ENCODE measurements at regions not wholly inside any gene's neighbourhood (a gene's known extent, or its start where the extent isn't known, plus 50 kb on each side); places are given as distances from the start of the nearest gene placed in this dataset.

GRCh38 chr2:228401065-228401912, 219.8 kb upstream of the SPHKAP start:
- no peak overlapping the region for H3K9ac ChIP-seq
- 85 to 91% methylated on average over 3 of the region's 3 CpGs for WGBS, 2 experiments (ENCODE audit: low coverage in 1 of 2, low lambda C conversion rate in 2 of 2, missing lambda C conversion rate in 2 of 2)
- H3K79me2 ChIP-seq (ENCODE audit: insufficient read depth): no peaks in the 10 kb centered on the region
- no peak overlapping the region for H3K4me3 ChIP-seq
- H3K9me2 ChIP-seq (ENCODE audit: insufficient read depth): no peaks in the 10 kb centered on the region
- no peaks in the 10 kb centered on the region for H3K9me3 ChIP-seq (ENCODE audit: low read depth)
- H3K36me3 ChIP-seq (ENCODE audit: low read depth): no peaks in the 10 kb centered on the region
- in situ Hi-C loops (cut with MboI): no loop called here
- DNase-seq: no peak
- no peaks in the 10 kb centered on the region for H4K20me1 ChIP-seq (ENCODE audit: insufficient read depth)
- no peaks in the 10 kb centered on the region for H3K27me3 ChIP-seq (replicated peaks; ENCODE audit: insufficient read depth)
- H3K4me2 ChIP-seq (ENCODE audit: unreplicated experiment): no peak overlapping the region
- TF ChIP-seq EZH2 (IDR thresholded peaks at IDR 0.05; ENCODE audit: insufficient read depth, poor library complexity, severe bottlenecking): no peak
- no peak for TF ChIP-seq EZH2phosphoT487 (IDR thresholded peaks at IDR 0.05; ENCODE audit: insufficient read depth, low read depth)
- H3K27ac ChIP-seq: no peak overlapping the region
- no peaks in the 10 kb centered on the region for H3K4me1 ChIP-seq (ENCODE audit: insufficient read depth)
- no peak overlapping the region for H2AFZ ChIP-seq
- H3F3A ChIP-seq (ENCODE audit: insufficient read depth): no peaks in the 10 kb centered on the region

DNA sequence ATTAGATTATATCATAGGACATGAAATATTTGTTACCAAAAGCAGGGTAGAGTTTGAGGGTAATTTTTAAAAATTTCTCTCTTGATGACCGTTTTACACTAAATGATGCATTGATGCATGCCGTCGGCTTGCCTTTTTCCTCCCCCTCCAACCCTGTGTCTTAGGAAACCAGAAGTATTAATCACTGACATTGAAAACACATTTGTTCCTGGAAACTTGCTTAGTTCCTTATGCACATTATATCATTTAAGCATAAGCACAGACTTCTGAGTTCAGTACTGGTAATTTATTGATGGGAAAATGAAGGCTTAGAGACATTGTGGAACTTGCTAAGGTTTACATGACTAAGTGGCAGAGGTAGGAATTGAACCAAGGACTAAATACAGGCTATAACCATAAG, 206.3 kb upstream of the SPHKAP start:
- H3F3A ChIP-seq (ENCODE audit: insufficient read depth): no peaks in the 10 kb centered on the region
- no peak overlapping the region for H3K9ac ChIP-seq
- no peaks in the 10 kb centered on the region for H3K4me1 ChIP-seq (ENCODE audit: insufficient read depth)
- WGBS, 2 experiments (ENCODE audit: low coverage in 1 of 2, low lambda C conversion rate in 2 of 2, missing lambda C conversion rate in 2 of 2): 7 to 8% methylated on average over 3 of the region's 3 CpGs
- no peaks in the 10 kb centered on the region for H3K79me2 ChIP-seq (ENCODE audit: insufficient read depth)
- no peak overlapping the region for H3K4me2 ChIP-seq (ENCODE audit: unreplicated experiment)
- in situ Hi-C loops (cut with MboI): no loop called here
- H3K27me3 ChIP-seq (replicated peaks; ENCODE audit: insufficient read depth): no peaks in the 10 kb centered on the region
- H3K27ac ChIP-seq: no peak overlapping the region
- no peak overlapping the region for H2AFZ ChIP-seq
- H4K20me1 ChIP-seq (ENCODE audit: insufficient read depth): no peaks in the 10 kb centered on the region
- H3K36me3 ChIP-seq (ENCODE audit: low read depth): no peaks in the 10 kb centered on the region
- H3K9me3 ChIP-seq (ENCODE audit: low read depth): no peaks in the 10 kb centered on the region
- no peak for DNase-seq
- no peak overlapping the region for H3K4me3 ChIP-seq
- TF ChIP-seq EZH2 (IDR thresholded peaks at IDR 0.05; ENCODE audit: insufficient read depth, poor library complexity, severe bottlenecking): no peak
- no peak for TF ChIP-seq EZH2phosphoT487 (IDR thresholded peaks at IDR 0.05; ENCODE audit: insufficient read depth, low read depth)
- no peaks in the 10 kb centered on the region for H3K9me2 ChIP-seq (ENCODE audit: insufficient read depth)

DNA sequence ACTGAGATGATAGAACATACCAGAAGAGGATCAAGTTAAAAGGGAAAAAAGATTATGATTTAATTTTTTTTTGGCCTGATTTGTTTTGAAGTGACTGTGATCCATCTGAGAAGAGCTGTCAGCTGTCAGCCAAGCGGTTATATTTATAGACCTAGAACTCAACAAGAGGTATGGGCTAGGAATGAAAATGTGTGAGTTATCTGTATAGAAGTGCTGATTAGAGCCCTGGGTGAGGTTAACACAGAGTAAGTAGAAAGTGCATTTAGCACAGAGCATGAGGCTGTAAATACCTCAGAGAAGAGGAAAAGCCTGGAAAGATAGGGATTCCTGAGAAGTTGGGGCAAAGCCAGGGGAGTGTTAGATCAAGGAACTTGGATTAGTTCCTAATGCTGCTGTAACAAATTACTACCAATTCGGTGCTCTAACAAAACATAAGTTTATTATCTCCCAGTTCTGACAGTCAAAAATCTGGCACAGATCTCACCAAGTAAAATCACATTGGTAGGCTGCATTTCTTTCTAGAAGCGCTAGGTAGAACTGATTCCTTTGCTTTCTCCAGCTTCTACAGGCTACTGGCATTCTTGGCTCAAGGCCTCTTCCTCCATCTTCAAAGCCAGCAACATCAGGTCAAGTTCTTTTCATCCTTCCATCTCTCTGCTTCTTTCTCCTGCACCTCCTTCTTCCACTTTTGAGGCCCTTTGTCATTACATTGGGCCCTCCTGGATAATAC, 197.4 kb upstream of the SPHKAP start:
- no peak for TF ChIP-seq EZH2 (IDR thresholded peaks at IDR 0.05; ENCODE audit: insufficient read depth, poor library complexity, severe bottlenecking)
- no peak for TF ChIP-seq EZH2phosphoT487 (IDR thresholded peaks at IDR 0.05; ENCODE audit: insufficient read depth, low read depth)
- H2AFZ ChIP-seq: no peak overlapping the region
- in situ Hi-C loops (cut with MboI): no loop called here

GRCh38 chr2:228378233-228378632, 196.7 kb upstream of the SPHKAP start:
- 43 to 53% methylated on average over 2 of the region's 2 CpGs for WGBS, 2 experiments (ENCODE audit: low coverage in 1 of 2, low lambda C conversion rate in 2 of 2, missing lambda C conversion rate in 2 of 2)

More for the DNA sequence above, 197.4 kb upstream of the SPHKAP start:
- Histone ChIP-seq H3K9me3 (ENCODE audit: low read depth) (no peaks in the 10 kb centered on the region), H3K4me2 (ENCODE audit: unreplicated experiment) (no peak overlapping the region), H3K4me3 (no peak overlapping the region), H3K36me3 (ENCODE audit: low read depth) (no peaks in the 10 kb centered on the region), H3K4me1 (ENCODE audit: insufficient read depth) (no peaks in the 10 kb centered on the region), H3K27me3 (replicated peaks; ENCODE audit: insufficient read depth) (no peaks in the 10 kb centered on the region), H3K9me2 (ENCODE audit: insufficient read depth) (no peaks in the 10 kb centered on the region), H3K79me2 (ENCODE audit: insufficient read depth) (no peaks in the 10 kb centered on the region), H4K20me1 (ENCODE audit: insufficient read depth) (no peaks in the 10 kb centered on the region), H3K27ac (no peak overlapping the region), H3F3A (ENCODE audit: insufficient read depth) (no peaks in the 10 kb centered on the region), H3K9ac (no peak overlapping the region)
- 63 to 64% methylated on average over 3 of the region's 3 CpGs for WGBS, 2 experiments (ENCODE audit: low coverage in 1 of 2, low lambda C conversion rate in 2 of 2, missing lambda C conversion rate in 2 of 2)
- no peak for DNase-seq

More at GRCh38 chr2:228378233-228378632, 196.7 kb upstream of the SPHKAP start:
- Histone ChIP-seq H3K27me3 (replicated peaks; ENCODE audit: insufficient read depth) (no peaks in the 10 kb centered on the region), H3K36me3 (ENCODE audit: low read depth) (no peaks in the 10 kb centered on the region), H3K9me3 (ENCODE audit: low read depth) (no peaks in the 10 kb centered on the region), H4K20me1 (ENCODE audit: insufficient read depth) (no peaks in the 10 kb centered on the region), H3K9ac (no peak overlapping the region), H3F3A (ENCODE audit: insufficient read depth) (no peaks in the 10 kb centered on the region), H3K9me2 (ENCODE audit: insufficient read depth) (no peaks in the 10 kb centered on the region), H3K79me2 (ENCODE audit: insufficient read depth) (no peaks in the 10 kb centered on the region), H3K4me1 (ENCODE audit: insufficient read depth) (no peaks in the 10 kb centered on the region), H3K4me2 (ENCODE audit: unreplicated experiment) (no peak overlapping the region), H3K27ac (no peak overlapping the region), H3K4me3 (no peak overlapping the region), H2AFZ (no peak overlapping the region)
- in situ Hi-C loops (cut with MboI): no loop called here
- no peak for DNase-seq
- TF ChIP-seq EZH2 (IDR thresholded peaks at IDR 0.05; ENCODE audit: insufficient read depth, poor library complexity, severe bottlenecking): no peak
- no peak for TF ChIP-seq EZH2phosphoT487 (IDR thresholded peaks at IDR 0.05; ENCODE audit: insufficient read depth, low read depth)
